ENCODE measurements at regions not wholly inside any gene's neighbourhood (a gene's known extent, or its start where the extent isn't known, plus 50 kb on each side); places are given as distances from the start of the nearest gene placed in this dataset.

GRCh38 chr11:104338186-104338585 lies 174.2 kb upstream of the PDGFD start:
- peak; percentile 14 for DNase-seq (ENCODE audit: low spot score)

- DNase-seq (ENCODE audit: low spot score) = peak; percentile 9
These were observed 173.3 kb upstream of the PDGFD start for GRCh38 chr11:104337273-104337672.

- no peak for DNase-seq (ENCODE audit: low spot score)
These were observed 170.0 kb upstream of the PDGFD start for GRCh38 chr11:104333977-104334376.

- DNase-seq (ENCODE audit: low spot score) = peak; percentile 6
These were observed 168.2 kb upstream of the PDGFD start for GRCh38 chr11:104332110-104332509.

- no peak for DNase-seq (ENCODE audit: low spot score)
These were observed 165.2 kb upstream of the PDGFD start for GRCh38 chr11:104329078-104329665.

- DNase-seq (ENCODE audit: low spot score) = no peak
These were observed 164.6 kb upstream of the PDGFD start for GRCh38 chr11:104328512-104328907.

GRCh38 chr11:104327861-104328511 lies 164.0 kb upstream of the PDGFD start:
- peak; percentile 9 for DNase-seq (ENCODE audit: low spot score)

- no peak for DNase-seq (ENCODE audit: low spot score)
These were observed 161.1 kb upstream of the PDGFD start for GRCh38 chr11:104325093-104325492.

- DNase-seq (ENCODE audit: low spot score) = no peak
These were observed 160.3 kb upstream of the PDGFD start for GRCh38 chr11:104324276-104324675.

- DNase-seq (ENCODE audit: low spot score) = no peak
These were observed 159.9 kb upstream of the PDGFD start for GRCh38 chr11:104323841-104324240.

GRCh38 chr11:104322696-104323095 lies 158.7 kb upstream of the PDGFD start:
- DNase-seq (ENCODE audit: low spot score) = no peak

GRCh38 chr11:104320956-104321355 lies 157.0 kb upstream of the PDGFD start:
- no peak for DNase-seq (ENCODE audit: low spot score)

- no peak for DNase-seq (ENCODE audit: low spot score)
These were observed 156.2 kb upstream of the PDGFD start for GRCh38 chr11:104320097-104320496.

- DNase-seq (ENCODE audit: low spot score) = no peak
These were observed 155.4 kb upstream of the PDGFD start for GRCh38 chr11:104319396-104319795.

- no peak for DNase-seq (ENCODE audit: low spot score)
These were observed 143.0 kb upstream of the PDGFD start for GRCh38 chr11:104306862-104307474.

GRCh38 chr11:104301776-104302175 lies 137.8 kb upstream of the PDGFD start:
- DNase-seq (ENCODE audit: low spot score) = no peak

GRCh38 chr11:104291646-104292045 lies 127.7 kb upstream of the PDGFD start:
- no peak for DNase-seq (ENCODE audit: low spot score)

GRCh38 chr11:104286129-104286528 lies 122.2 kb upstream of the PDGFD start:
- DNase-seq (ENCODE audit: low spot score) = no peak

- no peak for DNase-seq (ENCODE audit: low spot score)
These were observed 115.6 kb upstream of the PDGFD start for GRCh38 chr11:104279587-104279986.

- DNase-seq (ENCODE audit: low spot score) = no peak
These were observed 112.0 kb upstream of the PDGFD start for GRCh38 chr11:104275992-104276391.

- no peak for DNase-seq (ENCODE audit: low spot score)
These were observed 96.5 kb upstream of the PDGFD start for GRCh38 chr11:104260456-104260855.

GRCh38 chr11:104259121-104259610 lies 95.2 kb upstream of the PDGFD start:
- DNase-seq (ENCODE audit: low spot score) = no peak

GRCh38 chr11:104256525-104256924 lies 92.6 kb upstream of the PDGFD start:
- DNase-seq (ENCODE audit: low spot score) = peak; percentile 7
